ENCODE measurements at regions not wholly inside any gene's neighbourhood (a gene's known extent, or its start where the extent isn't known, plus 50 kb on each side); places are given as distances from the start of the nearest gene placed in this dataset.

DNA sequence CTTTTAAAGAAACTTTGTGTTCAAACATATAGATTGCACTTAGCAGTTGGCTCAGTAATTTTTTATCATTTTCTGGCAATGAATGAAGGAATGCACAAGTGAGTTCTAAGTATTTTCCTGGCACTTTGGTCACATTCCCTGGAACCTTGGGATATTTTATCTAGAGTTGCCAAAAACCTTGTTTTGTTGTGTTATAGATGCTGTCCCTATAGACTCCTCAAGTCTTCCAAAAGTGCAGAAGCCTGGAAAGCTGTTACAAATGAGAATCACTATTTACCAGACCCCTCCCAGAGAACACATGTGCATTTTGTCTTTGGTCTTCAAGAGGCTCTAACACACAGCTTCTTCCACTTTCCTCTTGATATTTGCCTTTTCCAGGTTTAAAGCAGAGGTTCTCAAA is 108.3 kb downstream of the RND3 start:
- BruUV-seq (replicated peaks): no TSS peak
- in situ Hi-C loops (cut with MboI): no loop called here
- ATAC-seq (no peak), FAIRE-seq (no peak), DNase-seq (ENCODE audit: extremely low read depth in 1 of 4, low spot score in 3 of 4) (no peak)
- POLR2A ChIA-PET: no interaction called here
- Histone ChIP-seq H4K20me1 (replicated peaks; ENCODE audit: control insufficient read depth, insufficient read depth, low read length) (no peaks in the 10 kb centered on the region), H2AFZ (ENCODE audit: low read depth, low read length) (no peak overlapping the region), H3K4me3 (no peak overlapping the region), H3K79me2 (ENCODE audit: control insufficient read depth, insufficient read depth, low read length) (no peaks in the 10 kb centered on the region), H3K27me3 (ENCODE audit: control insufficient read depth in 2 of 2, insufficient read depth in 2 of 2, low read length in 2 of 2) (no peaks in the 10 kb centered on the region), H3K27ac (ENCODE audit: extremely low read depth, low read depth, low read length) (no peak overlapping the region), H3K9me1 (ENCODE audit: control insufficient read depth, insufficient read depth, low read length) (no peaks in the 10 kb centered on the region), H3K4me1 (replicated peaks in 1 of 2; ENCODE audit: control insufficient read depth in 2 of 2, insufficient read depth in 2 of 2, low read length in 2 of 2) (no peaks in the 10 kb centered on the region), H3K36me3 (ENCODE audit: control insufficient read depth, insufficient read depth, low read length) (no peaks in the 10 kb centered on the region), H3K4me2 (ENCODE audit: insufficient read depth, low read length) (no peak overlapping the region), H3K9me3 (replicated peaks; ENCODE audit: control insufficient read depth, insufficient read depth, low read depth, low read length) (no peaks in the 10 kb centered on the region), H3K9ac (ENCODE audit: insufficient read depth in 1 of 2, low read depth in 2 of 2, low read length in 2 of 2) (no peak overlapping the region)
- CTCF ChIA-PET (ENCODE audit: low intra/inter-chr PET ratio): no interaction called here
- TF ChIP-seq GATAD2A (IDR thresholded peaks at IDR 0.05): no peak
- TF ChIP-seq MEIS2 (IDR thresholded peaks at IDR 0.05; ENCODE audit: partially characterized antibody): no peak
- no peak for TF ChIP-seq MAZ (CRISPR knock-in tag; conservative IDR thresholded peaks at IDR 0.05 in 1 of 2, IDR thresholded peaks at IDR 0.05 in 1 of 2)
- TF ChIP-seq, protein P1, sequence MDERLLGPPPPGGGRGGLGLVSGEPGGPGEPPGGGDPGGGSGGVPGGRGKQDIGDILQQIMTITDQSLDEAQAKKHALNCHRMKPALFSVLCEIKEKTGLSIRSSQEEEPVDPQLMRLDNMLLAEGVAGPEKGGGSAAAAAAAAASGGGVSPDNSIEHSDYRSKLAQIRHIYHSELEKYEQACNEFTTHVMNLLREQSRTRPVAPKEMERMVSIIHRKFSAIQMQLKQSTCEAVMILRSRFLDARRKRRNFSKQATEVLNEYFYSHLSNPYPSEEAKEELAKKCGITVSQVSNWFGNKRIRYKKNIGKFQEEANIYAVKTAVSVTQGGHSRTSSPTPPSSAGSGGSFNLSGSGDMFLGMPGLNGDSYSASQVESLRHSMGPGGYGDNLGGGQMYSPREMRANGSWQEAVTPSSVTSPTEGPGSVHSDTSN (CRISPR knock-in tag; IDR thresholded peaks at IDR 0.05; ENCODE audit: low read depth): no peak
- TF ChIP-seq, protein P1 (tag; conservative IDR thresholded peaks at IDR 0.05; ENCODE audit: low read depth): no peak
- TF ChIP-seq ZNF408 (CRISPR knock-in tag; IDR thresholded peaks at IDR 0.05; ENCODE audit: low read depth): no peak
- TF ChIP-seq POLR3A (IDR thresholded peaks at IDR 0.05; ENCODE audit: borderline replicate concordance, extremely low read depth, insufficient read depth, insufficient read length): no peak
- TF ChIP-seq ZFP1 (CRISPR knock-in tag; IDR thresholded peaks at IDR 0.05): no peak
- no peak for TF ChIP-seq LEF1 (IDR thresholded peaks at IDR 0.05)
- no peak for TF ChIP-seq MCM3 (IDR thresholded peaks at IDR 0.05)
- TF ChIP-seq, protein P2, sequence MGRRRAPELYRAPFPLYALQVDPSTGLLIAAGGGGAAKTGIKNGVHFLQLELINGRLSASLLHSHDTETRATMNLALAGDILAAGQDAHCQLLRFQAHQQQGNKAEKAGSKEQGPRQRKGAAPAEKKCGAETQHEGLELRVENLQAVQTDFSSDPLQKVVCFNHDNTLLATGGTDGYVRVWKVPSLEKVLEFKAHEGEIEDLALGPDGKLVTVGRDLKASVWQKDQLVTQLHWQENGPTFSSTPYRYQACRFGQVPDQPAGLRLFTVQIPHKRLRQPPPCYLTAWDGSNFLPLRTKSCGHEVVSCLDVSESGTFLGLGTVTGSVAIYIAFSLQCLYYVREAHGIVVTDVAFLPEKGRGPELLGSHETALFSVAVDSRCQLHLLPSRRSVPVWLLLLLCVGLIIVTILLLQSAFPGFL (CRISPR knock-in tag; IDR thresholded peaks at IDR 0.05): no peak
- no peak for TF ChIP-seq HDAC2 (IDR thresholded peaks at IDR 0.05)
- TF ChIP-seq C11orf30 (IDR thresholded peaks at IDR 0.05; ENCODE audit: low read depth): no peak
- TF ChIP-seq SIN3B (IDR thresholded peaks at IDR 0.05; ENCODE audit: low read depth): no peak
- TF ChIP-seq WHSC1 (IDR thresholded peaks at IDR 0.05; ENCODE audit: low read length): no peak
- no peak for TF ChIP-seq ZNF263 (CRISPR knock-in tag; IDR thresholded peaks at IDR 0.05; ENCODE audit: borderline replicate concordance)
- intact Hi-C loops (cut with micrococcal nuclease): no loop called here

Data from K562 (cell line).